ENCODE measurements at regions not wholly inside any gene's neighbourhood (a gene's known extent, or its start where the extent isn't known, plus 50 kb on each side); places are given as distances from the start of the nearest gene placed in this dataset.

GRCh38 chr2:15802657-15803542, 137.4 kb upstream of the MYCN start:
- DNase-seq, result no peak
- no peak overlapping the region for H3K27ac ChIP-seq (ENCODE audit: low read length)
- no peaks in the 10 kb centered on the region for H3K27me3 ChIP-seq (replicated peaks; ENCODE audit: insufficient read depth, low read length)
- no peaks in the 10 kb centered on the region for H4K20me1 ChIP-seq (ENCODE audit: insufficient read depth, low read length)
- H3K9me2 ChIP-seq (replicated peaks; ENCODE audit: insufficient read depth, low read length), result no peaks in the 10 kb centered on the region
- no peak overlapping the region for H3K4me3 ChIP-seq (ENCODE audit: low read length)
- H3K9ac ChIP-seq (ENCODE audit: low read length), result no peak overlapping the region
- H3K36me3 ChIP-seq (replicated peaks; ENCODE audit: insufficient read depth, low read length), result no peaks in the 10 kb centered on the region
- H3K4me2 ChIP-seq (ENCODE audit: low read depth, low read length), result no peak overlapping the region
- H3K9me3 ChIP-seq (replicated peaks; ENCODE audit: insufficient read depth, low read length), result no peaks in the 10 kb centered on the region
- no peaks in the 10 kb centered on the region for H3K4me1 ChIP-seq (ENCODE audit: low read length)
- H3F3A ChIP-seq (ENCODE audit: insufficient read depth, low read length), result no peaks in the 10 kb centered on the region
- H3K79me2 ChIP-seq (ENCODE audit: low read length), result no peaks in the 10 kb centered on the region
- no peak for TF ChIP-seq EZH2phosphoT487 (IDR thresholded peaks at IDR 0.05; ENCODE audit: low read length)
- TF ChIP-seq, protein P1, sequence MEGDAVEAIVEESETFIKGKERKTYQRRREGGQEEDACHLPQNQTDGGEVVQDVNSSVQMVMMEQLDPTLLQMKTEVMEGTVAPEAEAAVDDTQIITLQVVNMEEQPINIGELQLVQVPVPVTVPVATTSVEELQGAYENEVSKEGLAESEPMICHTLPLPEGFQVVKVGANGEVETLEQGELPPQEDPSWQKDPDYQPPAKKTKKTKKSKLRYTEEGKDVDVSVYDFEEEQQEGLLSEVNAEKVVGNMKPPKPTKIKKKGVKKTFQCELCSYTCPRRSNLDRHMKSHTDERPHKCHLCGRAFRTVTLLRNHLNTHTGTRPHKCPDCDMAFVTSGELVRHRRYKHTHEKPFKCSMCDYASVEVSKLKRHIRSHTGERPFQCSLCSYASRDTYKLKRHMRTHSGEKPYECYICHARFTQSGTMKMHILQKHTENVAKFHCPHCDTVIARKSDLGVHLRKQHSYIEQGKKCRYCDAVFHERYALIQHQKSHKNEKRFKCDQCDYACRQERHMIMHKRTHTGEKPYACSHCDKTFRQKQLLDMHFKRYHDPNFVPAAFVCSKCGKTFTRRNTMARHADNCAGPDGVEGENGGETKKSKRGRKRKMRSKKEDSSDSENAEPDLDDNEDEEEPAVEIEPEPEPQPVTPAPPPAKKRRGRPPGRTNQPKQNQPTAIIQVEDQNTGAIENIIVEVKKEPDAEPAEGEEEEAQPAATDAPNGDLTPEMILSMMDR (IDR thresholded peaks at IDR 0.05; ENCODE audit: low read length), result no peak
- no peak overlapping the region for H2AFZ ChIP-seq (ENCODE audit: low read length)

DNA sequence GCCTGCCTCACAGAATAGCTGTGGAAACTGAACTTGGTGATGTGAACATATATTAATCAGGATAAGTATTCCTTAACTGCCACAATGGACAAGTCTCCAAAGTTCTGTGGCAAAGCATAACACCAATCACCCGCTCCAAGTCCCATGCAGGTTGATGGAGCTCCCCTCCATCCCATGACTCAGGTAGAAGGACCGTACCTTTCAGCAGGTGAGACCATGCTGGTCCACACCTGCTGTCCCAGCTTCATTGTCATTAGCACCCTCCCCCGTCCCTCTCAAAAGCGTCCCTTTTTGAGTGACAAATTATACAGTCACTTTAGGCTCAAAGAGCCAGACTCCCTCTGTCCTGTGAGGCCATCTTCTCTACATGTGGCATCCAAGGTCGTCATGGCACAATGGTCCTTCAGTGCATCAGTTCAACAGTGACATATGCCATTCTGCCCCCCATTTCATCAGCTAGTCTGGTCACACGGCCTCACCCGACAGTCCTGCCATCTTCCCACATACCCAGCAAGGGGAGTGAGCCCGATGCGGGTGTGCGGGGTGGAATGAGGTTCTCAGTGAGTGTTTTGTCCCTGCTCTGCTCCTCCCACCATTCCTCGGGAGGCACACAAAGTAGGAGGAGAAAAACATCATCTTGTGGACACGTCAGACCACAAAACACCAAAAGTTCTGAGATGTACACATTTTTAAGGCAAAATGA, 136.7 kb upstream of the MYCN start:
- Histone ChIP-seq H3K9ac (ENCODE audit: low read length) (no peak overlapping the region), H2AFZ (ENCODE audit: low read length) (no peak overlapping the region), H3K27ac (ENCODE audit: low read length) (no peak overlapping the region), H3K79me2 (ENCODE audit: low read length) (no peaks in the 10 kb centered on the region), H3K27me3 (replicated peaks; ENCODE audit: insufficient read depth, low read length) (no peaks in the 10 kb centered on the region), H3K9me2 (replicated peaks; ENCODE audit: insufficient read depth, low read length) (no peaks in the 10 kb centered on the region), H3K9me3 (replicated peaks; ENCODE audit: insufficient read depth, low read length) (no peaks in the 10 kb centered on the region), H3F3A (ENCODE audit: insufficient read depth, low read length) (no peaks in the 10 kb centered on the region), H3K4me1 (ENCODE audit: low read length) (no peaks in the 10 kb centered on the region), H3K4me2 (ENCODE audit: low read depth, low read length) (no peak overlapping the region), H4K20me1 (ENCODE audit: insufficient read depth, low read length) (no peaks in the 10 kb centered on the region), H3K4me3 (ENCODE audit: low read length) (no peak overlapping the region), H3K36me3 (replicated peaks; ENCODE audit: insufficient read depth, low read length) (no peaks in the 10 kb centered on the region)
- no peak for DNase-seq
- TF ChIP-seq EZH2 (optimal IDR thresholded peaks at IDR 0.05; ENCODE audit: low read depth, low read length) (no peak), EZH2phosphoT487 (IDR thresholded peaks at IDR 0.05; ENCODE audit: low read length) (no peak)
- TF ChIP-seq, protein P1 (IDR thresholded peaks at IDR 0.05; ENCODE audit: low read length), result no peak

DNA sequence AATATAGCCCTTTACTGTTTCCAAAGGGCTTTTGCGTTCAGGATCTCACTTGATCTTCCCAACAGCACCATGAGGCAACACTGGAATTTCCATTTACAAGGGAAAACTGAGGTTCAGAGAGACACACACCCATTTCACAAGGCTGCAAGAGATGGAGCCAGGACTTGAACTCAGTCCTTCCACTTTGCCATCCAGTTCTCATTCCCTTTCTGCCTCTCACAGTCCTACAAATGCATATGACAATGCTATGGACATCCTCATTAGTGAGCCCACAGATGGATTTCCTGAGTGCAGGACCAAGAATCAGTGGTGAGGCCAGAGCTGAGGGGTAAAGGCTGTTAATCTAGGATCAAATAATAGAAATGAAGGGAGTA, 136.1 kb upstream of the MYCN start:
- Histone ChIP-seq H3K9ac (ENCODE audit: low read length) (no peak overlapping the region), H3K4me3 (ENCODE audit: low read length) (no peak overlapping the region), H3K4me1 (ENCODE audit: low read length) (no peaks in the 10 kb centered on the region), H3K4me2 (ENCODE audit: low read depth, low read length) (no peak overlapping the region), H4K20me1 (ENCODE audit: insufficient read depth, low read length) (no peaks in the 10 kb centered on the region), H3F3A (ENCODE audit: insufficient read depth, low read length) (no peaks in the 10 kb centered on the region), H3K27ac (ENCODE audit: low read length) (no peak overlapping the region), H3K27me3 (replicated peaks; ENCODE audit: insufficient read depth, low read length) (no peaks in the 10 kb centered on the region), H2AFZ (ENCODE audit: low read length) (no peak overlapping the region), H3K9me2 (replicated peaks; ENCODE audit: insufficient read depth, low read length) (no peaks in the 10 kb centered on the region), H3K9me3 (replicated peaks; ENCODE audit: insufficient read depth, low read length) (no peaks in the 10 kb centered on the region), H3K36me3 (replicated peaks; ENCODE audit: insufficient read depth, low read length) (no peaks in the 10 kb centered on the region), H3K79me2 (ENCODE audit: low read length) (no peaks in the 10 kb centered on the region)
- DNase-seq, result no peak
- TF ChIP-seq, protein P1 (IDR thresholded peaks at IDR 0.05; ENCODE audit: low read length), result no peak
- TF ChIP-seq EZH2 (optimal IDR thresholded peaks at IDR 0.05; ENCODE audit: low read depth, low read length) (no peak), EZH2phosphoT487 (IDR thresholded peaks at IDR 0.05; ENCODE audit: low read length) (no peak)
